Left ventricle myocardium inferior (tissue), 1 donor: ENCODE measurements at regions not wholly inside any gene's neighbourhood (a gene's known extent, or its start where the extent isn't known, plus 50 kb on each side); places are given as distances from the start of the nearest gene placed in this dataset.
"Not testable (repeated sequence)": the region's sequence is repeated elsewhere in the genome, so short reads cannot be mapped to it uniquely, and the experiment has no call there.

ENCODE experiments used
- DNase-seq: peaks from one replicate; pipeline ENCODE4 v3.0.0-alpha.2; 2020
- H3K27ac ChIP-seq: fragments of 200-600 bp; replicated peaks from 2 replicates; pipeline ENCODE4 v1.8.0; 2021
- H3K27me3 ChIP-seq: fragments of 200-600 bp; 2 replicates; pipeline ENCODE4 v1.8.0; 2021; ENCODE audit warnings: low read depth
- H3K36me3 ChIP-seq: fragments of 200-600 bp; 2 replicates; pipeline ENCODE4 v1.8.0; 2021
- H3K4me1 ChIP-seq: fragments of 200-600 bp; 2 replicates; pipeline ENCODE4 v1.8.0; 2021
- H3K4me3 ChIP-seq: fragments of 200-600 bp; 2 replicates; pipeline ENCODE4 v1.8.0; 2021; ENCODE audit warnings: mild to moderate bottlenecking, moderate library complexity
- H3K9me3 ChIP-seq: fragments of 200-600 bp; replicated peaks from 2 replicates; pipeline ENCODE4 v1.8.0; 2021
- CTCF ChIP-seq: fragments of 200-600 bp; IDR thresholded peaks from 2 replicates; pipeline ENCODE4 v1.8.0; 2021; ENCODE audit warnings: antibody characterized with exemption, mild to moderate bottlenecking, borderline replicate concordance
- intact Hi-C: fragments of 100-400 bp; cut with micrococcal nuclease; formaldehyde crosslinking; loops from one replicate; pipeline ENCODE4 v1.11.0; 2022
- donor health status: DM: no; HTN: yes; CAD: no; lungs with severe emphysema.

GRCh38 chr3:721086-721485 lies 371.7 kb upstream of the CNTN6 start:
- TF ChIP-seq CTCF = no peak
- Histone ChIP-seq H3K27me3 (no peaks in the 10 kb centered on the region), H3K4me1 (no peaks in the 10 kb centered on the region), H3K27ac (no peak overlapping the region), H3K9me3 (peaks cover 13% of the 10 kb centered on the region), H3K4me3 (no peak overlapping the region), H3K36me3 (no peaks in the 10 kb centered on the region)
- DNase-seq = no peak
- intact Hi-C loops = no loop called here

DNA sequence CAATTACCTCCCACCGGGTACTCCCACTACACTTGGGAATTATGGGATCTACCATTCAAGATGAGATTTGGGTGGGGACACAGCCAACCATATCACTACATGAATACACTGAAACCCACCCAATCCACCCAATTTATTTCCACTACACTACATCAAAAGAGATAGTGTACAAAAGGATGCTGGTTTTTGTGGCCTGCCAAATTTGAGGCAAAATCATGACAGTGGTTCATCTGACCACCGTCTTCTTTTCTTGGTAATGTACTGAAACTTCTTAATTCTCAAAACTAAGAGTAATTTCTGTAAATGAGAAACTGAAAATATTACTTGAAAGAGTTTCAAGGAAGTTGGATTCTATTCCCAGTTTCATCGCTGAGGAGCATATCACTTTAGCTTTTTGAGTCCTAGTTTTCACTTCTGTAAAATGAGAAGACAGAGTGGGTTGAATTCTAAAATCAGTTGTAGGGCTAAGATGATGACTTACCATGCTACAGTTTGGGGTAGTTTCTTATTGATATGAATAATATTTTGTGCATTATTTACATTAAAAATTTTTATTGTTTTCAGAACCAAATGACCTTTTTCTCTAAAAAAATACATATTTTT lies 360.4 kb upstream of the CNTN6 start:
- Histone ChIP-seq H3K27ac (no peak overlapping the region), H3K4me3 (no peak overlapping the region), H3K9me3 (no peaks in the 10 kb centered on the region), H3K27me3 (no peaks in the 10 kb centered on the region), H3K36me3 (no peaks in the 10 kb centered on the region), H3K4me1 (no peaks in the 10 kb centered on the region)
- DNase-seq = no peak
- TF ChIP-seq CTCF = no peak
- intact Hi-C loops = no loop called here

DNA sequence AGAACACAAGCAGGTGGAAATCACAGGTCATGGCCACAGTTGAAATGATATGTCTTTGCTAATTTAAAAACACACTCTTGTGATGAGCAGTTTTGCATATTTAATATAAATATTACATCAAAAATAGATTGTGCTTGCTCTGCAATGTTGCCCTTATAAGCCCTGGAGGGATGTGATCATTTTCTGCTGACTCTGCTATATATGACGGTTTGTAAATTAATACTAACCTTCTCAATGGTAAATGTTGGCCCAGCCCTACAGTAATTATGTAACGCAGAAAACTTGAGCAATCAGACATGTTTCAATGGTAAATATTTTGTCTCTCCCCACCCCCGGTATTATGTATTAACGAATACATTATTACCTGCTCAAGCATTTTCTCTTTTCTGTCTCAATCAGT lies 359.5 kb upstream of the CNTN6 start:
- Histone ChIP-seq H3K36me3 (no peaks in the 10 kb centered on the region), H3K4me3 (no peak overlapping the region), H3K4me1 (no peaks in the 10 kb centered on the region), H3K9me3 (no peaks in the 10 kb centered on the region), H3K27ac (no peak overlapping the region), H3K27me3 (no peaks in the 10 kb centered on the region)
- DNase-seq = no peak
- TF ChIP-seq CTCF = no peak
- intact Hi-C loops = no loop called here

GRCh38 chr3:757711-758110 lies 335.1 kb upstream of the CNTN6 start:
- Histone ChIP-seq H3K4me3 (no peak overlapping the region), H3K9me3 (peaks cover 23% of the 10 kb centered on the region), H3K4me1 (no peaks in the 10 kb centered on the region), H3K36me3 (no peaks in the 10 kb centered on the region), H3K27ac (no peak overlapping the region), H3K27me3 (no peaks in the 10 kb centered on the region)
- TF ChIP-seq CTCF = no peak
- intact Hi-C loops = no loop called here
- DNase-seq = no peak

DNA sequence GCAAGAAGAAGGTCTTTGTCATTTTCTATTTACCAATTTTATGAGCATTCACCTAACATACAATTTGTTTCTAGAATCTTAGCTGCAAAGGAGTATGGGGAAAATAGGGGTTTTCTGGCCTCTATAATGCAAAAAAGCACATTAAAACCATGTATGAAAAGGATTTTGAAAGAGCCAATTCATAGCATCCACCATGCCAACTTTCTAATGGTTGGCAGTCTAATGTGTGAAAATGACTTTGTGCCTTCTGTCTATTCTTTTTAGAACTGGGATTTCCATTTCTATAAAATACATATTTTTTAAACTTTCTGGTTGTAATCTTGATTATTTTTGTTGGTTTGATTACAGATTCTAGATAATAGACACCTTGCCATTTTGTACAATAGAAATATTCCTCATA lies 333.7 kb upstream of the CNTN6 start:
- Histone ChIP-seq H3K4me3 (no peak overlapping the region), H3K9me3 (peaks cover 16% of the 10 kb centered on the region), H3K4me1 (no peaks in the 10 kb centered on the region), H3K27me3 (no peaks in the 10 kb centered on the region), H3K27ac (no peak overlapping the region), H3K36me3 (no peaks in the 10 kb centered on the region)
- TF ChIP-seq CTCF = no peak
- intact Hi-C loops = no loop called here
- no peak for DNase-seq

DNA sequence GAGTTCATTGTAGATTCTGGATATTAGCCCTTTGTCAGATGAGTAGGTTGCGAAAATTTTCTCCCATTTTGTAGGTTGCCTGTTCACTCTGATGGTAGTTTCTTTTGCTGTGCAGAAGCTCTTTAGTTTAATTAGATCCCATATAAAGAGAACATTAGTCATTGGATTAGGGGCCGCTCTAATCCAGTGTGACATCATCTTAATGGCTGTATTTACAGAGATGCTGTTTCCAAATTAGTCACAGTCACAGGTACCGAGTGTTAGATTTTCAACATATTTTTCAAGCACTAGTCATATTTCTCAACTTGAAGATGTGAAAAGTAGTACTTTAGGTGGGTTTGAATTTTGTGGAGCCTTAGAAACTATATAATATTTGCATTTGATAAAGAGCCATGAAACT lies 319.4 kb upstream of the CNTN6 start:
- H3K9me3 ChIP-seq, intact Hi-C loops: not testable (repeated sequence)

More for the DNA sequence above, 319.4 kb upstream of the CNTN6 start:
- H3K27ac ChIP-seq, H3K27me3 ChIP-seq, H3K4me1 ChIP-seq, H3K36me3 ChIP-seq, H3K4me3 ChIP-seq, DNase-seq: not testable (repeated sequence)
